PC-9 (cell line): ENCODE measurements at regions not wholly inside any gene's neighbourhood (a gene's known extent, or its start where the extent isn't known, plus 50 kb on each side); places are given as distances from the start of the nearest gene placed in this dataset.

Experiments
- BruUV-seq: library from RNA; stranded (reverse); fragments of 400-500 nt; replicated peaks from 2 replicates; lab custom pipeline; 2021; lab: Mats Ljungman, UMichigan
- CTCF ChIA-PET: fragments of 300-600 bp; sonication (Branson Sonifier 250); formaldehyde crosslinking; loops from one replicate; lab custom pipeline; 2022; ENCODE audit warnings: antibody characterized with exemption; lab: Charles Lee
- POLR2A ChIA-PET: fragments of 300-600 bp; sonication (Branson Sonifier 250); formaldehyde crosslinking; loops from one replicate; lab custom pipeline; 2022; ENCODE audit warnings: antibody characterized with exemption; ENCODE audit not compliant: unreplicated experiment; lab: Charles Lee
- DNase-seq, 2 experiments: peaks; one replicate each; pipeline versions ENCODE4 v3.0.0 to v3.0.0-alpha.2; 2015 to 2022; ENCODE audit warnings: mixed read lengths in 1 of 2
- H2AFZ ChIP-seq: fragments of 200-600 bp; sonication (generic); 2 replicates; pipeline ENCODE4 v1.8.1; 2017; ENCODE audit warnings: antibody characterized with exemption
- H3F3A ChIP-seq: fragments of 200-600 bp; sonication (generic); 2 replicates; pipeline ENCODE4 v1.8.1; 2017; ENCODE audit warnings: antibody characterized with exemption, mild to moderate bottlenecking, low read depth; ENCODE audit not compliant: insufficient read depth
- H3K27ac ChIP-seq: fragments of 200-600 bp; sonication (generic); 2 replicates; pipeline ENCODE4 v1.6.1; 2016; ENCODE audit warnings: mixed run types
- H3K27me3 ChIP-seq: fragments of 200-600 bp; sonication (generic); 2 replicates; pipeline ENCODE4 v1.6.1; 2016; ENCODE audit warnings: low read depth, mixed run types; ENCODE audit not compliant: insufficient read depth
- H3K36me3 ChIP-seq: fragments of 200-600 bp; sonication (generic); 2 replicates; pipeline ENCODE4 v1.6.1; 2016; ENCODE audit warnings: low read depth, mixed run types
- H3K4me1 ChIP-seq: fragments of 200-600 bp; sonication (generic); replicated peaks from 2 replicates; pipeline ENCODE4 v1.6.1; 2016; ENCODE audit warnings: mixed run types; ENCODE audit not compliant: insufficient read depth
- H3K4me2 ChIP-seq: fragments of 200-600 bp; sonication (generic); 2 replicates; pipeline ENCODE4 v1.6.1; 2017; ENCODE audit warnings: mixed run types
- H3K4me3 ChIP-seq: fragments of 200-600 bp; sonication (generic); 2 replicates; pipeline ENCODE4 v1.6.1; 2016; ENCODE audit warnings: mixed run types
- H3K79me2 ChIP-seq: fragments of 200-600 bp; sonication (generic); 2 replicates; pipeline ENCODE4 v1.6.1; 2017; ENCODE audit warnings: low read depth, mixed run types
- H3K9me2 ChIP-seq: fragments of 200-600 bp; sonication (generic); 2 replicates; pipeline ENCODE4 v1.8.1; 2017; ENCODE audit warnings: mild to moderate bottlenecking; ENCODE audit not compliant: insufficient read depth
- H3K9me3 ChIP-seq: fragments of 200-600 bp; sonication (generic); 2 replicates; pipeline ENCODE4 v1.8.1; 2016; ENCODE audit warnings: low read depth; ENCODE audit not compliant: insufficient read depth
- H4K20me1 ChIP-seq: fragments of 200-600 bp; sonication (generic); 2 replicates; pipeline ENCODE4 v1.8.1; 2017; ENCODE audit not compliant: insufficient read depth
- CTCF ChIP-seq: fragments of 200-600 bp; sonication (generic); conservative IDR thresholded peaks from 2 replicates; pipeline ENCODE4 v1.6.1; 2017; ENCODE audit warnings: mixed run types, antibody characterized with exemption, mild to moderate bottlenecking, moderate library complexity
- EZH2 ChIP-seq: fragments of 200-600 bp; sonication (generic); IDR thresholded peaks from 2 replicates; pipeline ENCODE4 v1.8.0; 2017; ENCODE audit warnings: antibody characterized with exemption, low read depth
- intact Hi-C: fragments of 100-400 bp; cut with micrococcal nuclease; formaldehyde crosslinking; loops from one replicate; pipeline ENCODE4 v1.10.0; 2022; ENCODE audit not compliant: unreplicated experiment

GRCh38 chr12:25009496-25010092 is 60.7 kb upstream of the BCAT1 start:
- intact Hi-C loops: no loop called here
- no TSS peak for BruUV-seq

GRCh38 chr12:25005376-25005775 is 56.5 kb upstream of the BCAT1 start:
- POLR2A ChIA-PET: interaction anchor here (0.7 kb wide), 1 partner anchor 61 kb away, joined by 3 read pairs; no protein-coding TSS in a partner anchor
- Histone ChIP-seq H3K9me3 (no peaks in the 10 kb centered on the region), H3K4me3 (no peak overlapping the region), H3K27ac (no peak overlapping the region), H3K4me1 (no peaks in the 10 kb centered on the region), H3K9me2 (no peaks in the 10 kb centered on the region), H3K79me2 (no peaks in the 10 kb centered on the region), H2AFZ (no peak overlapping the region), H3K4me2 (no peak overlapping the region), H4K20me1 (no peaks in the 10 kb centered on the region), H3F3A (no peaks in the 10 kb centered on the region), H3K27me3 (no peaks in the 10 kb centered on the region), H3K36me3 (no peaks in the 10 kb centered on the region)
- no peak for TF ChIP-seq CTCF
- TF ChIP-seq EZH2: no peak
- CTCF ChIA-PET: no interaction called here
- intact Hi-C loops: no loop called here
- no peak for DNase-seq
- no TSS peak for BruUV-seq

More at GRCh38 chr12:25009496-25010092, 60.7 kb upstream of the BCAT1 start:
- no peaks in the 10 kb centered on the region for H3K79me2 ChIP-seq
- POLR2A ChIA-PET: interaction anchor here (0.6 to 0.7 kb wide), 3 partner anchors 18 to 362 kb away, joined by 4 to 15 read pairs (median 8); no protein-coding TSS in a partner anchor
- no peaks in the 10 kb centered on the region for H3K9me2 ChIP-seq
- no peak for DNase-seq
- no peaks in the 10 kb centered on the region for H3K27me3 ChIP-seq
- H3K27ac ChIP-seq: no peak overlapping the region
- CTCF ChIA-PET: interaction anchor here (0.6 kb wide), 1 partner anchor 134 kb away, joined by 4 read pairs; no protein-coding TSS in a partner anchor
- no peak overlapping the region for H3K4me2 ChIP-seq
- H3F3A ChIP-seq: no peaks in the 10 kb centered on the region
- H2AFZ ChIP-seq: no peak overlapping the region
- no peak overlapping the region for H3K4me3 ChIP-seq
- H3K36me3 ChIP-seq: no peaks in the 10 kb centered on the region
- H3K4me1 ChIP-seq: no peaks in the 10 kb centered on the region
- TF ChIP-seq EZH2 (no peak), CTCF (no peak)
- no peaks in the 10 kb centered on the region for H3K9me3 ChIP-seq
- H4K20me1 ChIP-seq: no peaks in the 10 kb centered on the region

- Histone ChIP-seq H3K27me3 (no peaks in the 10 kb centered on the region), H4K20me1 (no peaks in the 10 kb centered on the region), H3K4me2 (no peak overlapping the region), H3K79me2 (no peaks in the 10 kb centered on the region), H2AFZ (no peak overlapping the region), H3K4me3 (no peak overlapping the region), H3K9me2 (no peaks in the 10 kb centered on the region), H3K9me3 (no peaks in the 10 kb centered on the region), H3K36me3 (no peaks in the 10 kb centered on the region), H3F3A (no peaks in the 10 kb centered on the region), H3K4me1 (no peaks in the 10 kb centered on the region), H3K27ac (no peak overlapping the region)
- no peak for DNase-seq
- BruUV-seq: no TSS peak
- ChIA-PET CTCF (no interaction called here), POLR2A (no interaction called here)
- intact Hi-C loops: no loop called here
- no peak for TF ChIP-seq EZH2
- no peak for TF ChIP-seq CTCF
These were observed 55.5 kb upstream of the BCAT1 start for GRCh38 chr12:25004447-25004846.
